ENCODE measurements at regions not wholly inside any gene's neighbourhood (a gene's known extent, or its start where the extent isn't known, plus 50 kb on each side); places are given as distances from the start of the nearest gene placed in this dataset.

GRCh38 chr6:97703661-97704060, 420.6 kb upstream of the MMS22L start:
- TF ChIP-seq CTCF (IDR thresholded peaks at IDR 0.05) (no peak), POLR2A (IDR thresholded peaks at IDR 0.05) (no peak)
